ENCODE measurements at regions not wholly inside any gene's neighbourhood (a gene's known extent, or its start where the extent isn't known, plus 50 kb on each side); places are given as distances from the start of the nearest gene placed in this dataset.
"Not testable (repeated sequence)": the region's sequence is repeated elsewhere in the genome, so short reads cannot be mapped to it uniquely, and the experiment has no call there.

- intact Hi-C loops (cut with micrococcal nuclease): no loop called here
Measured at GRCh38 chr5:135279328-135279727, 119.7 kb downstream of the MACROH2A1 start.

GRCh38 chr5:135276151-135276550 is 122.9 kb downstream of the MACROH2A1 start:
- intact Hi-C loops (cut with micrococcal nuclease): no loop called here

- intact Hi-C loops (cut with micrococcal nuclease): no loop called here
Measured at GRCh38 chr5:135273212-135273611, 125.8 kb downstream of the MACROH2A1 start.

GRCh38 chr5:135272311-135272805 is 126.7 kb downstream of the MACROH2A1 start:
- intact Hi-C loops (cut with micrococcal nuclease): no loop called here

- intact Hi-C loops (cut with micrococcal nuclease): no loop called here
Measured at GRCh38 chr5:135271533-135272310, 127.3 kb downstream of the MACROH2A1 start.

- intact Hi-C loops (cut with micrococcal nuclease): no loop called here
Measured at GRCh38 chr5:135269931-135270421, 129.1 kb downstream of the MACROH2A1 start.

GRCh38 chr5:135269199-135269598 is 129.8 kb downstream of the MACROH2A1 start:
- intact Hi-C loops (cut with micrococcal nuclease): no loop called here

- intact Hi-C loops (cut with micrococcal nuclease): no loop called here
Measured at GRCh38 chr5:135266975-135267374, 132.1 kb downstream of the MACROH2A1 start.

GRCh38 chr5:135266303-135266635 is 132.8 kb downstream of the MACROH2A1 start:
- intact Hi-C loops (cut with micrococcal nuclease): no loop called here

- intact Hi-C loops (cut with micrococcal nuclease): no loop called here
Measured at GRCh38 chr5:135265497-135266302, 133.3 kb downstream of the MACROH2A1 start.

- intact Hi-C loops (cut with micrococcal nuclease): no loop called here
Measured at GRCh38 chr5:135264451-135265440, 134.3 kb downstream of the MACROH2A1 start.

GRCh38 chr5:135263022-135263668 is 135.9 kb downstream of the MACROH2A1 start:
- intact Hi-C loops (cut with micrococcal nuclease): no loop called here

GRCh38 chr5:135262364-135262763 is 136.7 kb downstream of the MACROH2A1 start:
- intact Hi-C loops (cut with micrococcal nuclease): no loop called here

- intact Hi-C loops (cut with micrococcal nuclease): not testable (repeated sequence)
Measured at GRCh38 chr5:135260108-135260507, 138.9 kb downstream of the MACROH2A1 start.

GRCh38 chr5:135255461-135256178 is 143.4 kb downstream of the MACROH2A1 start:
- intact Hi-C loops (cut with micrococcal nuclease): no loop called here

- intact Hi-C loops (cut with micrococcal nuclease): no loop called here
Measured at GRCh38 chr5:135254183-135254582, 144.8 kb downstream of the MACROH2A1 start.

- intact Hi-C loops (cut with micrococcal nuclease): no loop called here
Measured at GRCh38 chr5:135253601-135254178, 145.3 kb downstream of the MACROH2A1 start.

- intact Hi-C loops (cut with micrococcal nuclease): no loop called here
Measured at GRCh38 chr5:135251093-135251492, 147.9 kb downstream of the MACROH2A1 start.

- intact Hi-C loops (cut with micrococcal nuclease): no loop called here
Measured at GRCh38 chr5:135250671-135251070, 148.4 kb downstream of the MACROH2A1 start.

GRCh38 chr5:135249658-135250057 is 149.4 kb downstream of the MACROH2A1 start:
- intact Hi-C loops (cut with micrococcal nuclease): no loop called here

Data from T-helper 2 cell treated with Interferon-gamma antibody and Interleukin-4, amounts not matched to agents 100 ng/mL and 5 ng/mL, for 36 hours (primary cell).